Ammon's horn (tissue), 1 donor: ENCODE measurements at regions not wholly inside any gene's neighbourhood (a gene's known extent, or its start where the extent isn't known, plus 50 kb on each side); places are given as distances from the start of the nearest gene placed in this dataset.
"Not testable (repeated sequence)": the region's sequence is repeated elsewhere in the genome, so short reads cannot be mapped to it uniquely, and the experiment has no call there.

ENCODE experiments used
- DNase-seq: peaks from one replicate; pipeline ENCODE4 v3.0.0-alpha.2; 2016; ENCODE audit warnings: low spot score

DNA sequence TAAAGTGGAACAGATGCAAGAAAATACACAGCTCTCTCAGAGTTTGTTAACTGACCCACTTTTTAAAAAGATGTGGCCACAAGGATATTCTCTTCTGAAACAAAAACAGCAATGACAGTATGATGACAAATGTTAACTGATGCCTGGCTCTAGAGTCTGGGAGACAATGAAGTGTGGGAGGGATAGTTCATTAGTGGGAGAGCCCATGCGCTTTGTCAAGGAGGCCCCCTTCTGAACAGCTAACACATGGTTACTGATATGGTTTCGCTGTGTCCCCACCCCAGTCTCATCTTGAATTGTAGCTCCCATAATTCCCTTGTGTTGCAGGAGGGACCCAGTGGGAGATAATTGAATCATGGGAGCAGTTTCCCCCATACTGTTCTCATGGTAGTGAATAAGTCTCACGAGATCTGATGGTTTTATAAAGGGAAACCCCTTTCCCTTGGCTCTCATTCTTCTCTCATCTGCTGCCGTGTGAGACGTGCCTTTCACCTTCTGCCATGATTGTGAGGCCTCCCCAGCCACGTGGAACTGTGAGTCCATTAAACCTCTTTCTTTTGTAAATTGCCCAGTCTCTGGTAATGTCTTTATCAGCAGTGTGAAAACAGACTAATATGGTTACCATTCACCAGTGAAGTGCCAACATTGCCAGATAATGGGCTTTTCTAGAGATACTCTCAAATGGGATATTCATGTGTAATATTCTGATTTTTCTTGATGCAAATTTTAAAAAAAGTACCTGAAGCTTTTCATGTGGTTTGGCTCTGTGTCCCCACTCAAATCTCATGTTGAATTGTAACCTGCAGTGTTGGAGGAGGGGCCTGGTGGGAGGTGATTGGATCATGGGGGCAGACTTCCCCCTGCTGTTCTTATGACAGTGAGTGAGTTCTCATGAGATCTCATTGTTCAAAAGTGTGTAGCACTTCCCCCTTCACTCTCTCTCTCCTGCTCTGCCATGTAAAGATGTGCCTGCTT is 435.8 kb downstream of the SHISA9 start:
- not testable (repeated sequence) for DNase-seq

DNA sequence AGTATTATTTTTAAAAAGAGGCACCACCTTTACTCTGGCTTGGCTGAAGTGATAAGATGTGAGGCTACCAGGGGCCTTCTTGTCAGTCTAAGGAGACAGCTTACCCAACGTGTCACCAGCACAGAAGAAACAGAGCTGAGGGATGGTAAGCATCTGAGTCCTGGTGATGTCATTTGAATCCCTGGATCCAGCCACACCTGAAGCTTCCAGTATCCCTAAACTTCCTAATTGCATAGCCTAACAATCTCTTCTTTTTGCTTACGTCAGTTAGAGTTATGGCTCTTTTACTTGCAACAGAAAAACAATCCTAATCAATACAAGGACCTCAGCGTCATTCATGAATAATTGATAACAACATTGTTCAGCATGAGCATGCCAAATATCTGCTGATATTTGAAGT is 436.6 kb downstream of the SHISA9 start:
- DNase-seq = no peak

DNA sequence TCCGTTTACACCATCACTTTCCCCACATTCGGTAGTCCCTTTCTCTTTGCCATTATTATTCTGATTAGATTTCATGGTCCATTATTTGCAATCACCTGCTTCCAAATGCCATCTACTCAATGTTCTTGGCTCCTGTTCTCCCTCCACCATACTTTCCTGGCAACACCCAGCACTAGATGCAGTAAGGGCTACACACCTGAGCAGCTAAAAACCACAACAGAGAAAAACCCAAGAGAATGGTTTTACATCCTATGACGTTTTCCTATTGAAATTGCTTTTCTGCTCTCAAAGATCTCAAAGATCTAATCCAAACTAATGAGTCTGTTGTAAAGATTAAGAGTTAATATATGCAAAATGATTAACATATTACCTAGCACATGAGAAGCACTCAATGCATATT is 441.3 kb downstream of the SHISA9 start:
- DNase-seq = no peak

GRCh38 chr16:13344001-13344400 is 442.6 kb downstream of the SHISA9 start:
- no peak for DNase-seq

- DNase-seq = no peak
These were observed 447.0 kb downstream of the SHISA9 start for GRCh38 chr16:13348416-13348815.

DNA sequence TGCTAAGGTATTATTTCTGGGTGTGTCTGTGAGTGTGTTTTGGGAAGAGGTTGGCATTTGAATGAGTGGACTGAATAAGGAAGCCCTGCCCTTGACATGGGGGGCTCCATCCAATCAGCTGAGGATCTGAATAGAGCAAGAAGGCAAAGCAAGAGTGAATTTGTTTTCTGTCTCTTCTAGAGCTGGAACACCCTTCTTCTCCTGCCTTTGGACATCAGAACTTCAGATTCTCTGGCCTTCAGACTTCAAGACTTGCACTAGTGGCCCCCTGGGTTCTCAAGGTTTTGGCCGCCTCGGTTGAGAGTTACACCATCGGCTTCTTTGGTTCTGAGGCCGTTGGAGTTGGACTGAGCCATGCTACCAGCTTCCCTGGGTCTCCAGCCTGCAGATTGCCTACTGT is 448.6 kb downstream of the SHISA9 start:
- no peak for DNase-seq

DNA sequence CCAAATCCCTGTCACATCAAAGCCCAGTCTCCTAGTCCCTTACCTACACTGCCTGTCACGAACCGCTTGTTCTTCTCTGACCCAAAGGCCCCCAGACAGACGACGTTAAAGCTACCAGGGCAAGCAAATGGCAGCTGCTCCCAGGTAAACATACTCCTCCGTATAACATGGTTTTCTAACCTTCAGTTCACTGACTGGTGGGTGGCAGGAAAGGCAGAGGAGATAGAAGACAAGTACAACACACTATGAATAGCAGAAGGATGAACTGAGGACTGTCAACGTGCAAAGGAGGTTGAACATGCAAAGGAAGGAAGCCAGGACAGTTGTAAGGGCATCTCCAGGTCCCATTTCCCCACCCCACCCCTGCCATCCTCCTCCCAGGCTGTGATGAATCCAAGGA is 449.8 kb downstream of the SHISA9 start:
- DNase-seq = no peak

DNA sequence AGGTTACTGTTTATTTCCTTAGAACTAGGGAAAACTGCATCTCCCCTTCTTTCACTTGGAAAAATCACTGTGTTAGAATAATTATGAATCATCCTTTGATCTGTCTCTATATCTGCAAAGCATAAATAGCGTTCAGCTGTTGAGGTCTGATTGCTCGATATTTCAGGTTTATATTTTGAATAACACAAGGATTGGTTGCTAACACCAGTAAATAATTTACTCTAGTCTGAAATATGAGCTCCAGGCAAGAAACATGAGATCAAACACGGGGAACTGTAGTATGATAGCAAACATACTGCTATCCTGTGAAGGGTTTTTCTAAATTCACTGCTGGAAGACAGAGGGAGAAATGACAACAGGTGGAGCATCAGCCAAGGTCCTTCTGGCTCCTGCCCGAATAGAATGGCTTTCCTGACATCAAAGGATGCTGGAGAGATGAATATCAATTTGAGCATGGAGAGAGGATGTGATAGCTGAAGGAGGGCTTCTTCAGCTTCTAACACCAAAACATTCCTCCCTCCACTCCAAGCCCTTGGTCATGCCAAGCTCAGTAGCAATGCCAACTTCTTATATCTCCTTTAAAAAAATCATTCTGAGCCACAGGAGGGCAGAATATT is 450.3 kb downstream of the SHISA9 start:
- DNase-seq = peak; percentile 4

DNA sequence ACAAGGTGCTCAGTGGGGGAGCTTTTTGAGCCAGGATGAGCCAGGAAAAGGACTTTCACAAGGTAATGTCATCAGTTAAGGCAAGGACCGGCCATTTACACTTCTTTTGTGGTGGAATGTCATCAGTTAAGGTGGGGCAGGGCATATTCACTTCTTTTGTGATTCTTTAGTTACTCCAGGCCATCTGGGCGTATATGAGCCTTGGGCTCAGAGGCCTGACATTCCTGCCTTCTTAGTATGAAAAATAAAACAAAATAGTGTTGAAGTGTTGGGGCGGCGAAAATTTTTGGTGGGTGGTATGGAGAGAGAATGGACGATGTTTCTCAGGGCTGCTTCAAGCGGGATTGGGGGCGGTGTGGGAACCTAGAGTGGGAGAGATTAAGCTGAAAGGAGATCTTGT is 451.4 kb downstream of the SHISA9 start:
- DNase-seq = not testable (repeated sequence)

DNA sequence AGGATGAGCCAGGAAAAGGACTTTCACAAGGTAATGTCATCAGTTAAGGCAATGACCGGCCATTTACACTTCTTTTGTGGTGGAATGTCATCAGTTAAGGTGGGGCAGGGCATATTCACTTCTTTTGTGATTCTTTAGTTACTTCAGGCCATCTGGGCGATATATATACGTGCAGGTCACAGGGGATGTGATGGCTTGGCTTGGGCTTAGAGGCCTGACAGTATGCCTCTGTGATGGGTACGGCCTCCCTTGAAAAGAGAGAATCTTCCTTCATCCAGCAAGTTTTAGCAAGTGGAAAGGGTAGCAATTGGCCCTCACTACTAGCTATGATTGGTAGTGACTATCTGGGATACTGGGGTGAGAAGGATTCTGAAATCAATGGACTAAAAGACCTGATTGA is 456.4 kb downstream of the SHISA9 start:
- not testable (repeated sequence) for DNase-seq

- no peak for DNase-seq
These were observed 458.4 kb downstream of the SHISA9 start for GRCh38 chr16:13359835-13360234.

GRCh38 chr16:13372421-13372820 is 471.0 kb downstream of the SHISA9 start:
- DNase-seq = no peak

DNA sequence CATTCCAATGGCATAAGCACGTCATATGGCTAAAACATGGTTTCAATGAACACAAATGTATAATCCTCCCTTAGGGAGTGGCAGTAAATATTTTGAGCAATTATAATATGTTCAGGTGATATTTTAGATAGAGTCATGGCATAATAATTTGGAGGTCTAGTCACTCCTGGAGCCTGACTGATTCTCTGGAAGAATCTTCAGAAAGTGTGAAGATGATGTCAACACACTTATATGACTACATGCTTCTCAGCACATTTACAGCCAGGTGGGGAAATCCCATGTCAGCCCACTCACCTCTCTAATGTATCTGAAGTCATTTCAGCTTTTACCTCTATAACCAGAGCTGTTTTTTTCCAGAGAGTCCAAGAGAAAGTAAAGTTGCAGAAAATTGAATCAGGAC is 474.8 kb downstream of the SHISA9 start:
- DNase-seq = no peak

DNA sequence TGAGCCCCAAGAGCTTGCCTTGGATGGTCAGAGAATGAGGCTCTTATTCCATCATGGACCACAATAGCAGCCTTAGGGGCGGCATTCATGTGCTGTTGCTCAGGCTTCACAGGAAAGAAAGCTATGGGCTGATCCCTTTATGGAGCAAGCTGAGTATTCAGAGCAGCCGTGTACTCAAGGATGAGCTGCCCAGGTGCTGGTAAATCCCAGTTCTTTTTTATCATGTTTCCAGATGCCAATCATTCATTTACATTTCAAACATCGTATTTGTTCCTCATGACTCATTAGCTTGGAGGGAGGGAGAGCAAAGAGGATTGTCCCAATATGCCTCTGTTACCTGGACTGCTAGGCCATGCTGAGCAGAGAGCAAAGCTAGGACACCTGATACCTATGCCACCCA is 475.7 kb downstream of the SHISA9 start:
- DNase-seq = no peak

DNA sequence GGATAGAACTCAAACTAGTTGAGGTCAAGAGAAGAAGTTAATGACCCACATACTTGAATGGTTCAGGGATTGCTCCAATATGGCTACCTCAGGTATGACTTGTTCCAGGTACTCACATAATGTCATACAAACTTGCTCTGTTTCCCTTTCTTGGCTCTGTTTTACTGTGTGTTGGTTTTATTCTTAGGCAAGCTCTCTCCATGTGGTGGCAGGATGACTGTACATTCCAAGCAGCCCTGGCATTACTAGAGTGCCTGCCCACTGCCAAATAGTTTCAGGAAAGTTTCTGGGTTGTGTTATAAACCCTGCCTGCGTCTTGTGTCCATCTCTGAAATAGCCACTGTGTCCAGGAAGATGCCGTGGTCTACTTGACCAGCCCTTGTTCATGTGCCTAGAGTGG is 476.8 kb downstream of the SHISA9 start:
- DNase-seq = no peak

- no peak for DNase-seq
These were observed 477.9 kb downstream of the SHISA9 start for GRCh38 chr16:13379266-13379665.

DNA sequence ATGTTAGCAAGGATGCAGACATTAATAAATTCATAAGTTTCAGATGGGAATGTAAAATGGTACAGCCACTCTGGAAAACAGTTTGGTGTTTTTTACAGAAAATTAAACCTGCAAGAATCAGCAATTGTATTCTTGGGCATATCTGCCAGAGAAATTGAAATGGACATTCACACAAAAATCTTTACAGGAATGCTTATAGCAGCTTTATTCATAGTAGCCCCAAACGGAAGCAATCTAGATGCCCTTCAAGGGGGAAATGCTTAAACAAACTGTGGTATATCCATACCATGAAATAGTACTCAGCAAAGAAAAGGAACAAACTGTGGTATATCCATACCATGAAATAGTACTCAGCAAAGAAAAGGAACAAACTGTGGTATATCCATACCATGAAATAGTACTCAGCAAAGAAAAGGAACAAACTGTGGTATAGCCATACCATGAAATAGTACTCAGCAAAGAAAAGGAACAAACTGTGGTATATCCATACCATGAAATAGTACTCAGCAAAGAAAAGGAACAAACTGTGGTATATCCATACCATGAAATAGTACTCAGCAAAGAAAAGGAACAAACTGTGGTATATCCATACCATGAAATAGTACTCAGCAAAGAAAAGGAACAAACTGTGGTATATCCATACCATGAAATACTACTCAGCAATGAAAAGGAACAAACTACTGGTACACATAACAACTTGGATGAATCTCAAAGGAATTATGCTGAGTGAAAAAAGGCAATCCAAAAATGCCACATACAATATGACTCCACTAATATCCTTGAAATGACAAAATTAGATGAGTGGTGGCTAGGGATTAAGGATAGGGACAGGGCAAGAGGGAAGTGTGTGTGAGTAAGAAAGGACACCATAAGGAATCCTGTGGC is 484.0 kb downstream of the SHISA9 start:
- DNase-seq = not testable (repeated sequence)

DNA sequence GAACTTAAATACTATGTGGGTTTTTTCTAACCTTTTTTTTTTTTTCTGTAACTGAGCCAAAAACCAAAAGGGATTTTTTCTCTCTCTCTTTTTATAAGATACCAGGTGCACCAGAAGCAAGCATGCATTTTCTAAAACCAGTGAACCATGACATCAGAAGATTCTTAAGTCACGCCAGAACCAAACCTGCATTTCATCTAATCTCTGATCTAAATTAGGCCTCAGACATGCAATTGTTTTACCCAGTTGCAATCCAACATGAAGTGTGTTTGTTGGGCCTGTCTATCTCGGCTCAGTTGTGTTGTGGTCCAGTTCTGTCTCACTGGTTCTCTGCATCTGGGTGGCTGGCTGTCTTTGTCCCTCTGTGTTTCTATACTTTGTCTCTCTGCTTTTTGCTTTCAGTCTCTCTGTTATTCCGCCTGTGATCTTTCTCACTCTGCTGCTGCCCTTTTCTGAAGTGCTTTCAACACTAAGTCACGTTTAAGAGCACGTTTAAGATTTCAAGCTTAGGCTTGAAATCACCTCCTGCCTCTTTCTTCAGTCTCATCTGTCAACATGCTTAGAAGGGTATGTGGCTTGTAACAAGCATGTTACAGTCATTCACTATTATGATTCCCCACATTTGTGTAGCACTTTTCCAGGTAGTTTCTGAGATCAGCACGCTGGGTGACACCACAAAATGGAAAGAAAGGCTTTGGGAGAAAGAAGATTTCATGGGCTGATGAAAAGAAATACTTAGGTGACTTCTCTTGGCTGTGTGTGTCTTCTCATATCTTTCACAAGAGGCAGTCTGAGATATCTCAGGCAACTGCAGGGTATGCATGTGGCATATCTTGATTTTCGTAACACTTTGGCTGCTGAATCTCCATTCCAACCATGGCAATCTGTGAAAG is 488.9 kb downstream of the SHISA9 start:
- no peak for DNase-seq

GRCh38 chr16:13390986-13391305 is 489.5 kb downstream of the SHISA9 start:
- no peak for DNase-seq

DNA sequence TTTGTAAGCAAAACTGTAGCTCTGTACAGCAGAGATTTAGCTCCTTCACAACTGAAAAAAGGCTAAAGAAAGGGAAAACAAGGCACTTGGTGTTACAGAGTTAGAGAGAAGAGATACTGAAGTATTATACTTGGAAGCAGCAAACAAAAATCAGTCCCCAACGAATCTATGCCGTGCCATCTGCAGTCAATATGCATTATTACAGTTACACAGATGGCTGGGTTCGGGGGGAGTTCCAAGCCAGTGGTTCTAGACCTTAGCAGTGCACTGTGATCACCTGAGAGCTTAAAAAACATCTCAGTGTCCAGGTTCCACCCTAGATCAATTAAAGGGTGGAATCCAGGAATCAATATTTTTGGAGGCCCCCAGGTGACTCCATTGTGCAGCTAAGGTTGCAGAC is 489.9 kb downstream of the SHISA9 start:
- DNase-seq = no peak

GRCh38 chr16:13392341-13392740 is 490.9 kb downstream of the SHISA9 start:
- no peak for DNase-seq

DNA sequence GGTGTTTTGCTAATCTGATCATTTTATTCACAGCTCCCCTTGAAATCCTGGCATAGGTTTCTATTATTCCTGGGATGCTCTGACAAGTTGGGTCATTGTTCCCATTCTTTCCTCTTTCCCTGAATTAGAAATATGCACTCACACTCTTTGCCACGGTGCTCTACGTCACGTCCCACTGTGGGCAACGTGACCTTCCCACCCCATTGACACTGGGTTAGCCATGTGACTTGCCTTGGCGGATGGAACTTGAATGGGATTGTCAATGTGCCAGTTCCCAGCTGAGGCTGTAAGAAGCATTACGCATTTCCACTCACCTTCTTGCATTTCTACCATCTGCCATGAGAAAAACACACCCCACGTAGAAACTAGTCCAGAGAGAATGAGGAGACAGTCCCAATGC is 492.4 kb downstream of the SHISA9 start:
- DNase-seq = no peak
